ENCODE measurements at regions not wholly inside any gene's neighbourhood (a gene's known extent, or its start where the extent isn't known, plus 50 kb on each side); places are given as distances from the start of the nearest gene placed in this dataset.

- DNase-seq = no peak
These were observed 1127.8 kb upstream of the PRKX start for GRCh38 chrX:4841216-4841745.

DNA sequence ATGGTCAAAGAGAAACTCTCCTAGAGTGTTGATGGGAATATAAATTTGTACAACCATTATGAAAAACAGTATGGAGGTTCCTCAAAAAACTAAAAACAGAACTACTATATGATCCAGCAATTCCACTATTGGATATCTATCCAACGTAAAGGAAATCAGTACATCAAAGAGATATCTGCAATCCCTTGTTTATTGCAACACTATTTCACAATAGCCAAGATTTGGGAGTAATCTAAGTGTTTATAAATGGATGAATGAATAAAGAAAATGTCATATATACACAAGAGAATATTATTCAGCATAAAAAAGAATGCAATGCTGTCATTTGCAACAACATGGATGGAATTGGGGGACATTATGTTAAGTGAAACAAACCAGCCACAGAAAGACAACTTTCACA lies 1118.1 kb upstream of the PRKX start:
- DNase-seq = no peak

DNA sequence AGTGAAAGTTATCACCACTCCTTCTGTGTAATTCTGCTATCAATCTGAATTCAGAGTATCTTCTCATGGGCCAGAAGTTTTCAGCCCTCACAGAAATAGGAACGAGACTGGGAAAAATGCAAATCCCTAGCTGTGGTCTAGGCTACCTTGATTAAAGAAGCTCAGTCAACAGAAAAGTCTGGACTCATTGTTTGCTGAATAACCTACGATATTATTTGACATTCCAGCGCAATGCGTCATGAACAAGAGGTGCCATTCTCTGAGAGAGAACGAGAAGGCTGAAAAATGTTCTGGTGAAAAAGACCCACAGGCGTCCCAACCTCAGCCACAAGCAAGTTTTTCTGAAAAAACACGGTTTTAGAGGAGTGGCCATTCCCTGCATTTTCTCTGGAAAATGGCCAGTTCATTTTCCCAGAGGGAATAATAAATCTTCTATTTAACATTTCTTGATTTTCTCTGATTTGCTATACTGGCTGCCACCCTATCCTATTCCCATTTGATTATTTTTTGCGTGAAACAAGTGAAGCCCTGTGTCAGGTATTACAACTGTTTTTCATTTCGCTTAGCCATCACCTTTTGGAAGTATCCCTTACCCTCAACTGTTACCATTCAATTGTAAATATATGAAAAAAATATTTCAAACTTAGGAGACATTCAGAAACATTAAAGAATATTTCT lies 1117.6 kb upstream of the PRKX start:
- no peak for DNase-seq

DNA sequence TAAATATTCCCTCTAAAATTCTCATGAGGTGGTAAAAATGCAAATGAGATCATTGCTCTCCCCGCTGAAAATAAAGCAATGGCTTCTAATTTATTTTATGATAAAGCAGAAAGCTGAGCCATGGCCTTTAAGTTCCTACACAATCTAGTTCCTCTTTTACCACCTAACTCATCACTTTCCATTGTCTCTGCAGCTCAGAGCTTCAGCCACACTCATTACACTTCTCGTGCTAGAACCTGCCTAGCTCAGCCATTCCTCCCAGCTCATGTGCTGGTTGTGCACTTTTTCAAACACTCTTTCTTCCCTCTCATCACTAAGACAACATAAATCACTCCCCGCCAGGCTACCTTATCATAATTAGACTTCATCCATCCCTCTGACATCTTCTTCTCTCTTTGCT lies 1112.1 kb upstream of the PRKX start:
- no peak for DNase-seq

- DNase-seq = no peak
These were observed 1096.1 kb upstream of the PRKX start for GRCh38 chrX:4809571-4809970.

DNA sequence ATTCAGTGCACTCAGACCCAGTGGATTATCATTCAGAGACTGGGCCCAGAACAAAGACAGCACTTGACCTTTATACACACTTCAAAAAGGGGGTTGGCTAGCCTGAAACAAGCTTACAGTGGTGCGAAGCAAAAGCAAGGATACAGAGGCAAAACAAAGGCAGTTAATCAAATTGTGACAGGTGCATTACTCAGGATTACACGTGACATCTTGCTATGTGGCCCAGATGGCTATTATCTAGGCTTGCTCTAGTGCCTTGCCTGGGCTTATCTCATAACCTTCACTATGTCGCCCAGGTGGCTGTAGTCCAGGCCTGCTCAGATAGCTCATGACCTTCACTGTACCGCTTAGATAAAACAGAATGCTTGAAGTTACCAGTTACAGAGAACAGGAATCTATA lies 1092.1 kb upstream of the PRKX start:
- DNase-seq = no peak

GRCh38 chrX:4800756-4801155 lies 1087.3 kb upstream of the PRKX start:
- DNase-seq = no peak

GRCh38 chrX:4787971-4788370 lies 1074.5 kb upstream of the PRKX start:
- no peak for DNase-seq

DNA sequence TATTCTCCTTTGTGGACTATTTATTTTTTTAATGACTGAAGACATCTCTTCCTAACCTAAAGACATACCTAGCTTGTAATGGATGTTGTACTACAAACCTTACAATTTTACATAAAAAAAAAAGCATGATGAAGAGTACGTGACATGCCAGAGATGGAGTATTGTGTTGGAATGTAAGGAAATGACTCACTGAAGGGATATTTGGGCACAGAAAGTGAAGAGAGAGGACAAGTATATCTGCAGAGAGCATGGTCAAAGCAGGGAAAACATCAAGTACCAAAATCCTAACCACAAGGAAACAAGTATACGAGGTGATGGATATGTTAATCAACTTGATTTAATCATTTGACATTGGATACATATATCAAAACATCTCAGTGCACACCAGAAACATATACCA lies 1051.4 kb upstream of the PRKX start:
- no peak for DNase-seq

GRCh38 chrX:4762196-4762595 lies 1048.7 kb upstream of the PRKX start:
- DNase-seq = no peak

- DNase-seq = no peak
These were observed 1041.6 kb upstream of the PRKX start for GRCh38 chrX:4754878-4755604.

GRCh38 chrX:4741024-4741423 lies 1027.6 kb upstream of the PRKX start:
- no peak for DNase-seq

DNA sequence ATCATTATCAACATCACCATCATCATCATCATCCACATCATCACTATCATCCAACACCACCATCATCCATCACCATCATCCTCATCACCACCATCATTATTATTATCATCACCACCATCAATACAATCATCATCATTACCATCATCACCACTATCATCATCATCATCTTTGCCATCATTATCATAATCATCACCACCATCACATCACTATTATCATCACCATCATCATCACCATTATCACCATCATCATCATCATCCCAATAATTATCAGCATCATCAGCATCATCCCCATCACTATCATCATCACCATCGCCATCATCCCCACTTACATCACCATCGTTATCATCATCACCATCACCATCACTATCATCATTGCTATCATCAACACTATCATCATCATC lies 1021.9 kb upstream of the PRKX start:
- DNase-seq = no peak

DNA sequence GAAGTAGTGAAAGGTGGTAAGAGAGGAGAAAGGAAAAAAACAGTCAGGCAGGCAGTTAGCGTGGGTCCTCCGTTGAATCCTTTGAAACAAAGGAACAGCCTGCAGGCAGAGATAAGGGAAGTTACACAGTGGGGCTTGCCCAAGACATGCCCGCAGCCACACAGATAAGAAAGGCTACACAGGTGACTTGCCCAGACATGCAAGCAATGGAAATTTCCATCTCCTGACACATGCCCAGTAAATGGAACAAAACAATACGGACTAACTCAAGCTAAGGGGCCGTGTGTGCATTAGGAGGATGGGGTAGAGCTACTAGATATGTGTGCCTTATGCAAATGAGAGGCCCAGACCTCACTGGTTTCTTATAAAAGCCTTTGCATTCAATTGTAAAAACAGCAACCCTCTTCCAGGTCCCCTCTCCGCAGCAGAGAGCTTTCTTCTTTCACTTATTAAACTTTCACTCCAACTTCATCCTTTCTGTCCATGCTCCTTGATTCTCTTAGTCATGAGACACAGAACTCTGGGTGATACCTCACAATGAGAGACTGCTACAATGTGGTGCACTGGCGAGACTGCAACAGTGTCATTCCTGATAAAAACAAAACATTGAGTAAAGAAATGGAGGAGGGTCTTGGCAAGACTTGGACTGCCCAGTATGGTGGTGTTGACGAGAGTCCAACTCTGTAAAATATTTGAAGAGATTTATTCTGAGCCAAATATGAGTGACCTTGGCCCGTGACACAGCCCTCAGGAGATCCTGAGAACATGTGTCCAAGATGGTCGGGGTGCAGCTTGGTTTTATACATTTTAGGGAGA lies 997.4 kb upstream of the PRKX start:
- DNase-seq = no peak

DNA sequence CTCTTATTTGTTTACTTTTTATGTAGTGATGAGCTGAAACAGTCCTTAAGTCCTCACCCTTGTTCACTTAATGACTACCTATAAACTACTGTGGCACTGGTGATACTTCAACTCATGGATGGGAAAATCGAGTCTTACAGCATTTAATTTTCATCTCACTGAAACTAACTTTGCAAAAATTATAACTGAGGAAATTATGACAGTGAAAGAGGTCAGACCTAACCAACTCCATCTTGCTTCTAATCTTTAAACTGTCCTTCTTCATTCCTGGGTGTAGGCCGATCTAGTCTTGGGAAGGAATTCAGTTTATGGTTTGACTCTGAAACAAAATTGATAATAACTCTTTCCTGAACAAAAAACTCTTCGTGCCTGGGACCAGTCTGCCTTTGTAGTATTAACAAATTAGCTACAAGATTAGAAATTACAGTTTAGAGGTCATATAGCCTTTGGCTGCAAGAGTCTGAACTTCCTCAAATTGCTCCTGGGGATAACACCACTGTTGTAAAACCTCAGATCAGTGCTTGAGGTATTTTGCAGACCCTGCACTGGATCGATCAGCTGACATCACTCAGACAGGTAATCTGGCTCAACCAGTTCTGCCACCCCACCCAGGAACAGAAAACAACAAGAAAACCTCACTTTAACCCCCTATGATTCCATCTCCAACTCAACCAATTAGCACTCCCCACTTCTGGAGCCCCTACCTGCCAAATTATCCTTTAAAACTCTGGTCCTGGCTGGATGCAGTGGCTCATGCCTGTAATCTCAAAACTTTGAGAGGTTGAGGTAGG lies 995.7 kb upstream of the PRKX start:
- no peak for DNase-seq

GRCh38 chrX:4706961-4707360 lies 993.5 kb upstream of the PRKX start:
- no peak for DNase-seq

GRCh38 chrX:4690521-4690920 lies 977.1 kb upstream of the PRKX start:
- DNase-seq = no peak

GRCh38 chrX:4682636-4683035 lies 969.2 kb upstream of the PRKX start:
- DNase-seq = no peak

- DNase-seq = no peak
These were observed 962.3 kb upstream of the PRKX start for GRCh38 chrX:4675686-4676300.

DNA sequence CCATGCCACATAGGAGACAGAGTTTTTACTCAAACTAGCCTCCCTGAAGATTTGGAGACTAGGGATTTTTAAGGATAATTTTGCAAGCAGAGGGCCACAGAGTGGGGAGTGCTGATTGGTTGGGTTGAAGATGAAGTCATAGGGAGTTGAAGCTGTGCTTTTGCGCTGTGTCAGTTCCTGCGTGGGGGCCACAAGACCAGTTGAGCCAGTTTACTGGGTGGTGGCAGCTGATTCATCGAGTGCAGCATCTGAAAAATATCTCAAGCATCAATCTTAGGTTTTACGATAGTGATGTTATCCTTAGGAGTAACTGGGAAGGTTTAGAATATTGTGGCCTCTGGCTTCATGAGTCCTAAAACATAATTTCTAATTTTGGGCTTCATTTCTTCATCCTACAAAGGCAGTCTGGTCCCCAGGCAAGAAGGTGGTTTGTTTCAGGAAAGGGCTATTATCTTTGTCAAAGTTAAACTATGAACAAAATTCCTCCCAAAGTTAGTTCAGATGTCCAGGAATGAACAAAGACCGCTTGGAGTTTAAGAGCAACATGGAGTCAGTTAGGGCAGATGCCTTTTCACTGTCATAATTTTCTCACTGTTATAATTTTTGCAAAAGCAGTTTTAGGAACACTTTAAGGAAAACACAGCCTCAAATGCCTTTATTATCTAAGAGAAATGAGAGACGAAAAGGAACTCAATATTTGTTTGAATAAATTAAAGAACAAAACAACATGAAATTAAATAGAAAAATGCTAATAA lies 960.8 kb upstream of the PRKX start:
- no peak for DNase-seq

GRCh38 chrX:4671344-4671743 lies 957.9 kb upstream of the PRKX start:
- DNase-seq = no peak

DNA sequence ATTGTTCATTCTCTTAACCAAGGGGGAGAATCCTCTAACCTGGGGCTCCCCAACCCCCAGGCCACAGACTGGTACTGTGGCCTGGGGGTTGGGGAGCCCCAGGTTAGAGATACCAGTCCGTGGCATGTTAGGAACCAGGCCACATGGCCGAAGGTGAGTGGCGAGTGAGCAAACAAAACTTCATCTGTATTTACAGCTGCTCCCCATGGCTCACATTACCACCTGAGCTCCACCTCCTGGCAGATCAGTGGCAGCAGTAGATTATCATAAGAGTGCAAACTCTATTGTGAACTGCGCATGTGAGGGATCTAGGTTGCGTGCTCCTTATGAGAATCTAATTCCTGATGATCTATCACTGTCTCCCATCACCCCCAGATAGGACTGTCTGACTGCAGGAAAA lies 957.2 kb upstream of the PRKX start:
- DNase-seq = no peak
